ENCODE measurements at regions not wholly inside any gene's neighbourhood (a gene's known extent, or its start where the extent isn't known, plus 50 kb on each side); places are given as distances from the start of the nearest gene placed in this dataset.

DNA sequence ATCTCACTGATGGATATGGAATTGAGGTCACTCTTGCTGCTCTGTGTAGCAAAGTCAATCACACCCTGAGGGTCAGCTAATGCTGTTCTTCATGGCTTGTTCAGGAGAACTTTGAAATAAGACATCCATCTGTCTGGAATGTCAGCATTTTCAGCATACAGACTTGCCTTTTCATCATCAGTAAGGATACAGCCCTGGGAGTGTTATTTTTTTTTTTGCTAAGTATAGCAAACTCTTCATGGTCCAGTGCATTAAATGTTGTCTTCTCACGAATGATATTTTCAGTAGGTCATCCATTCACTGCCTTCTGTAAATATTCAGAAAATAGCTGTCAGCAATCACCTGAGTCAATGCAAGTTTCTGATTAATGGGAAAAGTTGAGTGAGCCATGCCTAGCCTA is 268.8 kb upstream of the SMIM31 start:
- DNase-seq (ENCODE audit: low read depth in 1 of 2, low spot score in 1 of 2) = no peak
- in situ Hi-C loops (cut with HindIII; ENCODE audit: low pct_unique_long_range_greater_than_20kb, low sequenced_read_pairs) = no loop called here
- TF ChIP-seq JUND (IDR thresholded peaks at IDR 0.05; ENCODE audit: low read depth) = no peak

DNA sequence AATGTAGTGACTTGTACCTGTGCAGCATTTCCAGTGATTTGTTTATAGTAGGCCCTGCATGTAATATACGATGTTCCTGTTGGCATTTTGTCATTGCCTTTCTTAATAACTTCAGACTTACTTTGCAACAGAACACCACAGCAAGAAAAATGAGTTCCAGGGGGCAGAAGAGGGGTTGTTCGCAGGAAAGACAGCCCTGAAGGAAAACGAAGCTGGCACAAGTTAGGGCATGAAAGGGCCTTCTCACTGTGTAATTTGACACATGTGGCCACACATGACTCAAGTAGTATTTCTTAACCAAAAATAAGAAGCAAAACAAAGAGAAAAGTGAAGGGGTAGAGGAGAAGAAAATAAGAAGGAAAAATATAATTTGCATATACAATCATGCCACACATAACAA is 265.8 kb upstream of the SMIM31 start:
- in situ Hi-C loops (cut with HindIII; ENCODE audit: low pct_unique_long_range_greater_than_20kb, low sequenced_read_pairs) = no loop called here
- TF ChIP-seq JUND (IDR thresholded peaks at IDR 0.05; ENCODE audit: low read depth) = no peak
- no peak for DNase-seq (ENCODE audit: low read depth in 1 of 2, low spot score in 1 of 2)

- peak in 1 of 2 experiments; percentile 29 for DNase-seq (ENCODE audit: low read depth in 1 of 2, low spot score in 1 of 2)
- TF ChIP-seq JUND (IDR thresholded peaks at IDR 0.05; ENCODE audit: low read depth) = no peak
- in situ Hi-C loops (cut with HindIII; ENCODE audit: low pct_unique_long_range_greater_than_20kb, low sequenced_read_pairs) = no loop called here
Measured at GRCh38 chr4:164501074-164501473, 252.9 kb upstream of the SMIM31 start.

GRCh38 chr4:164503874-164504273 is 250.1 kb upstream of the SMIM31 start:
- DNase-seq (ENCODE audit: low read depth in 1 of 2, low spot score in 1 of 2) = no peak
- no peak for TF ChIP-seq JUND (IDR thresholded peaks at IDR 0.05; ENCODE audit: low read depth)
- in situ Hi-C loops (cut with HindIII; ENCODE audit: low pct_unique_long_range_greater_than_20kb, low sequenced_read_pairs) = no loop called here

DNA sequence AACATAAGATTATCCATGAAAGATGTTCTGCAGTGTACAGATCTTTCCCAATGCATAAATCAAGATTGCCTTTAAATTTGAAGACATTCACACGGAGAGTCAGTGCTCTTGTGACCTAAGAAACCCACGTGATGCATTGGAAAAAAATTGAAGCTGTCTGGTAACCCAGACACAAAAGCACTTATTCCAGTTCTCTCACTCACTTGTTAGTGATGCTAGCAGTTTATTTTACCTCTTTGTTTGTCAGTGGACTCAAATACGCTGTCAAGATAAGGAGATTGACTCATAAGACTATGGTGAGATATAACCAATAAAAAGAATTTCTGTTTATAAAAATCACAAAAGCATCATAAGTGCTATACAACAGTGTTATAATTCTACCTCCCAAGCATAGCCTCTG is 245.8 kb upstream of the SMIM31 start:
- no peak for TF ChIP-seq JUND (IDR thresholded peaks at IDR 0.05; ENCODE audit: low read depth)
- in situ Hi-C loops (cut with HindIII; ENCODE audit: low pct_unique_long_range_greater_than_20kb, low sequenced_read_pairs) = no loop called here
- no peak for DNase-seq (ENCODE audit: low read depth in 1 of 2, low spot score in 1 of 2)

- DNase-seq (ENCODE audit: low read depth in 1 of 2, low spot score in 1 of 2) = no peak
- in situ Hi-C loops (cut with HindIII; ENCODE audit: low pct_unique_long_range_greater_than_20kb, low sequenced_read_pairs) = no loop called here
Measured at GRCh38 chr4:164508771-164509170, 245.2 kb upstream of the SMIM31 start.

GRCh38 chr4:164509951-164510350 is 244.0 kb upstream of the SMIM31 start:
- DNase-seq (ENCODE audit: low read depth in 1 of 2, low spot score in 1 of 2) = no peak
- no peak for TF ChIP-seq JUND (IDR thresholded peaks at IDR 0.05; ENCODE audit: low read depth)
- in situ Hi-C loops (cut with HindIII; ENCODE audit: low pct_unique_long_range_greater_than_20kb, low sequenced_read_pairs) = no loop called here

More at GRCh38 chr4:164508771-164509170, 245.2 kb upstream of the SMIM31 start:
- TF ChIP-seq JUND (IDR thresholded peaks at IDR 0.05; ENCODE audit: low read depth) = no peak

DNA sequence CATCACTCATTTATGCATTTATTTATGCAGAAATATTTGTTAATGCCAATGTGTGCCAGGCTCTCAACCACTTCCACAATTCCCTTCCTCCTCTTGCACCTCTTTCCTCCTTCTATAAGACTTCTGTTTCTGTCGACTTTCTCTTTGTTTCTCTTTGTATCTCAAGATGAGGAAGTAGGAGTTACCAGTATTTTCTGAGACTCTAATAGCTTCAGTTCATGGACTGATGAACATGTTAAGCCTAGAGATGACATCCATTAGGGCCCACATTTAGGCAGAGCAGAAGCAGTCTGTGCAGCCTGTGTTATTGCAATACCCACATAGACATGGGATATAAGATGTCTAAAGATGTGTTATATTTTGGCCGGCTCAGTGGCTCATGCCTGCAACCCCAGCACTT is 241.8 kb upstream of the SMIM31 start:
- in situ Hi-C loops (cut with HindIII; ENCODE audit: low pct_unique_long_range_greater_than_20kb, low sequenced_read_pairs) = no loop called here
- DNase-seq (ENCODE audit: low read depth in 1 of 2, low spot score in 1 of 2) = no peak
- no peak for TF ChIP-seq JUND (IDR thresholded peaks at IDR 0.05; ENCODE audit: low read depth)

DNA sequence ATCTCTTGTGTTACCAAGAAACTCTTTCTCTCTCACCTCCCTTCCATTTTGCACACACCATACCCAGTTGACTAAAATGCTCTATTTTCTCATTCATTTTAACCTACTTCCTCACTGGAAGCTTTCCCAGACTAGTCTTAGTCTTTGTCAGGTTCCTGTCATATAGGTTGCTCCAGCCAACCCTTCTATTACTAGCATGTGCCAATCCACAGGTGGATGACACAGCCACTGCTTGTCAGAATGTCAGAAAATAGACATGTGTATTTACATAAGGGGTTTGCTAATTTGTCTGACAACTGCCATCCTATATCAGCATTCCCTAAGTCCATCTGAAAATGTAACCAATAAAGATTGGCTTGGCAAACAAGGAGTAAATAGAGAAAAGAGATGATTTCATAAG is 239.2 kb upstream of the SMIM31 start:
- DNase-seq (ENCODE audit: low read depth in 1 of 2, low spot score in 1 of 2) = no peak
- no peak for TF ChIP-seq JUND (IDR thresholded peaks at IDR 0.05; ENCODE audit: low read depth)
- in situ Hi-C loops (cut with HindIII; ENCODE audit: low pct_unique_long_range_greater_than_20kb, low sequenced_read_pairs) = no loop called here

- no peak for TF ChIP-seq JUND (IDR thresholded peaks at IDR 0.05; ENCODE audit: low read depth)
- DNase-seq (ENCODE audit: low read depth in 1 of 2, low spot score in 1 of 2) = no peak
- in situ Hi-C loops (cut with HindIII; ENCODE audit: low pct_unique_long_range_greater_than_20kb, low sequenced_read_pairs) = no loop called here
Measured at GRCh38 chr4:164524789-164525188, 229.1 kb upstream of the SMIM31 start.

- TF ChIP-seq JUND (IDR thresholded peaks at IDR 0.05; ENCODE audit: low read depth) = no peak
- in situ Hi-C loops (cut with HindIII; ENCODE audit: low pct_unique_long_range_greater_than_20kb, low sequenced_read_pairs) = no loop called here
- DNase-seq (ENCODE audit: low read depth in 1 of 2, low spot score in 1 of 2) = no peak
Measured at GRCh38 chr4:164526933-164527583, 226.9 kb upstream of the SMIM31 start.

DNA sequence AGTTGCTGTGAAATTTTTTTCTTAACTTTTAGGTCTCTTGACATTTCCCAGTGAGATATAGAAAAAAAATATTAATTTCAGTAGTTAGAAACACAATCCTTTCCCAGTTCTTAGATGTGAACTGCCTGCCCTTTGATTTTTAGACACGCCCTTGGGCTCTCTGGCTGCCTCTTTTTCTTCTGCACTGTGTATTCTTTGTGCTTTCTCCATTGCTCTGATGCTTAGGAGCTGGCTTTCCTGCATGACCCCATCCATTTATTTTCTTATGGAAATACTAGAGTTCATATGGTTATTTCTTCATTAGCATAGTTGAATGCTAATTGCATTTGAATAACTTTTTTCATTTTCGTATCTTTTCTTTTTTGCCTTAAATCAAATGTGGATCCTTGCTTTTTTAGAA is 224.9 kb upstream of the SMIM31 start:
- DNase-seq (ENCODE audit: low read depth in 1 of 2, low spot score in 1 of 2) = no peak
- TF ChIP-seq JUND (IDR thresholded peaks at IDR 0.05; ENCODE audit: low read depth) = no peak
- in situ Hi-C loops (cut with HindIII; ENCODE audit: low pct_unique_long_range_greater_than_20kb, low sequenced_read_pairs) = no loop called here

DNA sequence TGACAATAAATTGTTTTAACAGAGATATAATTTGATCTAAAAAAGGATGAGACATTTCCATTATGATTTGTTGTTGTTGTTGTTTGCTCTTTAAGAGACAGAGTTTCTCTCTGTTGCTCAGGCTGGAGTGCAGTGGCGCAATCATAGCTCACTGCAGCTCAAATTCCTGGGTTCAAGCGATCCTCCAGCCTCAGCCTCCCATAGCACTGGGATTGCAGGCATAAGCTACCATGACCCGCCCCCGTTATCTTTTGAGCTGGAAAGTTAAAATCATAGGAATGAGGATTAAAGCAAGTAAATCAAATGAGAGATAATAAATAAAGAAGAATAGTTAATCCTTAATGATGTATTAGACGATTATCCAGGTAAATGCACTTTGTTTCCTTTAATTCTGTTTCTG is 224.4 kb upstream of the SMIM31 start:
- no peak for DNase-seq (ENCODE audit: low read depth in 1 of 2, low spot score in 1 of 2)
- in situ Hi-C loops (cut with HindIII; ENCODE audit: low pct_unique_long_range_greater_than_20kb, low sequenced_read_pairs) = no loop called here
- TF ChIP-seq JUND (IDR thresholded peaks at IDR 0.05; ENCODE audit: low read depth) = no peak

- in situ Hi-C loops (cut with HindIII; ENCODE audit: low pct_unique_long_range_greater_than_20kb, low sequenced_read_pairs) = no loop called here
- peak in 1 of 2 experiments; percentile 18 for DNase-seq (ENCODE audit: low read depth in 1 of 2, low spot score in 1 of 2)
- TF ChIP-seq JUND (IDR thresholded peaks at IDR 0.05; ENCODE audit: low read depth) = no peak
Measured at GRCh38 chr4:164531336-164531735, 222.6 kb upstream of the SMIM31 start.
